Stomach (tissue), 8 donors: ENCODE measurements at regions not wholly inside any gene's neighbourhood (a gene's known extent, or its start where the extent isn't known, plus 50 kb on each side); places are given as distances from the start of the nearest gene placed in this dataset.
"Not testable (repeated sequence)": the region's sequence is repeated elsewhere in the genome, so short reads cannot be mapped to it uniquely, and the experiment has no call there.

Source experiments
- DNase-seq, 2 donors: peaks; one replicate each; pipeline versions ENCODE4 v3.0.0 to v3.0.0-alpha.2; 2013 to 2019
- H3K27ac ChIP-seq, 5 donors: fragments of 200-600 bp in 4 of 5; sonication (generic) in 4 of 5; one replicate each; pipeline ENCODE4 v1.5.1; 2013 to 2019; ENCODE audit warnings: mild to moderate bottlenecking in 1 of 5, moderate library complexity in 1 of 5
- H3K27me3 ChIP-seq, 3 donors: fragments of 200-600 bp; sonication (generic); one replicate each; pipeline ENCODE4 v1.5.1; 2017 to 2019; ENCODE audit warnings: mixed run types in 1 of 3
- H3K36me3 ChIP-seq, 4 donors: fragments of 200-600 bp; sonication (generic); 1 replicate in 3 of 4; 2 replicates in 1 of 4; pipeline ENCODE4 v1.5.1; 2016 to 2019
- H3K4me1 ChIP-seq, 4 donors: fragments of 200-600 bp; sonication (generic); one replicate each; pipeline ENCODE4 v1.5.1; 2016 to 2019
- H3K4me3 ChIP-seq, 4 donors: fragments of 200-600 bp; sonication (generic) in 3 of 4; one replicate each; pipeline ENCODE4 v1.5.1; 2016 to 2019; ENCODE audit warnings: mild to moderate bottlenecking in 1 of 4
- H3K9me3 ChIP-seq, 4 donors: fragments of 200-600 bp; sonication (generic); one replicate each; pipeline ENCODE4 v1.5.1; 2016 to 2019
- CTCF ChIP-seq, 7 experiments: fragments of 450-650 bp in 4 of 7; fragments of 200-600 bp in 3 of 7; sonication (generic) in 3 of 7; IDR thresholded peaks; one replicate each; pipeline ENCODE4 v1.5.1; 2016 to 2019; ENCODE audit warnings: antibody characterized with exemption in 7 of 7, control low read depth in 2 of 7, mild to moderate bottlenecking in 1 of 7
- EP300 ChIP-seq: sonication (generic); formaldehyde crosslinking; IDR thresholded peaks from one replicate; pipeline ENCODE4 v1.6.1; 2017; ENCODE audit warnings: antibody characterized with exemption
- POLR2A ChIP-seq, 4 donors: fragments of 450-650 bp; IDR thresholded peaks; one replicate each; pipeline ENCODE4 v1.6.1; 2016; ENCODE audit warnings: antibody characterized with exemption in 4 of 4, control low read depth in 2 of 4, mild to moderate bottlenecking in 1 of 4, moderate library complexity in 1 of 4
- POLR2AphosphoS5 ChIP-seq, 3 donors: sonication (generic); formaldehyde crosslinking; IDR thresholded peaks; one replicate each; pipeline ENCODE4 v1.6.1; 2016; ENCODE audit warnings: antibody characterized with exemption in 3 of 3
- WGBS, 5 donors: extraction: QIAGEN DNeasy Blood & Tissue Kit in 3 of 5; methylation state at CpG; one replicate each; pipeline versions ENCODE4 v1.1.5 to v1.1.7; 2013 to 2018; 5-methylcytosine and 5-hydroxymethylcytosine counted together
- intact Hi-C: fragments of 100-400 bp; cut with DNase I; formaldehyde crosslinking; loops from one replicate; pipeline ENCODE4 v1.15.1; 2023; ENCODE audit warnings: low total_unique reads
- donor health status: healthy with polysubstance abuse.
- donor health status: Bipolar disorder and iron deficiency.
- donor health status: healthy.

GRCh38 chr5:163914910-163915309, 409.5 kb downstream of the MAT2B start:
- H3K36me3 ChIP-seq = no peaks in the 10 kb centered on the region
- H3K4me1 ChIP-seq = no peaks in the 10 kb centered on the region
- TF ChIP-seq POLR2AphosphoS5 (IDR thresholded peaks at IDR 0.05) = no peak
- no peak for TF ChIP-seq CTCF (IDR thresholded peaks at IDR 0.05)
- TF ChIP-seq POLR2A (IDR thresholded peaks at IDR 0.05) = no peak
- TF ChIP-seq EP300 = no peak
- intact Hi-C loops = no loop called here
- H3K27ac ChIP-seq = peak overlapping the region in 2 of 5 donors; percentile 65 to 75
- peaks cover 0 to under 1% (median under 1%) of the 10 kb centered on the region in 4 donors for H3K9me3 ChIP-seq
- DNase-seq = peak in 1 of 2 donors; percentile 23
- no peak overlapping the region for H3K4me3 ChIP-seq
- H3K27me3 ChIP-seq = no peaks in the 10 kb centered on the region
- 37 to 64% (median 52%) methylated on average over 4 to 5 of the region's 5 CpGs for WGBS, 5 donors

- H3K27ac ChIP-seq = peak overlapping the region in 2 of 5 donors; percentile 65 to 75
- WGBS, 5 donors = 53 to 67% (median 54%) methylated on average over 8 to 9 of the region's 9 CpGs
- intact Hi-C loops = no loop called here
Measured at GRCh38 chr5:163915481-163915961, 410.1 kb downstream of the MAT2B start.

GRCh38 chr5:163916376-163916775, 411.0 kb downstream of the MAT2B start:
- intact Hi-C loops = no loop called here
- H3K36me3 ChIP-seq = no peaks in the 10 kb centered on the region

More at GRCh38 chr5:163915481-163915961, 410.1 kb downstream of the MAT2B start:
- no peaks in the 10 kb centered on the region for H3K4me1 ChIP-seq
- DNase-seq = peak in 1 of 2 donors; percentile 25
- H3K27me3 ChIP-seq = no peaks in the 10 kb centered on the region
- peaks cover 0 to 7% (median 3%) of the 10 kb centered on the region in 4 donors for H3K9me3 ChIP-seq
- H3K36me3 ChIP-seq = no peaks in the 10 kb centered on the region
- TF ChIP-seq CTCF (IDR thresholded peaks at IDR 0.05) (no peak), EP300 (no peak), POLR2A (IDR thresholded peaks at IDR 0.05) (no peak), POLR2AphosphoS5 (IDR thresholded peaks at IDR 0.05) (no peak)
- H3K4me3 ChIP-seq = no peak overlapping the region

GRCh38 chr5:163916861-163917260, 411.4 kb downstream of the MAT2B start:
- H3K27ac ChIP-seq = peak overlapping the region in 2 of 5 donors; percentile 65 to 75
- H3K36me3 ChIP-seq = no peaks in the 10 kb centered on the region
- H3K4me3 ChIP-seq = no peak overlapping the region
- TF ChIP-seq CTCF (IDR thresholded peaks at IDR 0.05) (no peak), POLR2AphosphoS5 (IDR thresholded peaks at IDR 0.05) (no peak)
- peaks cover 0 to 7% (median 3%) of the 10 kb centered on the region in 4 donors for H3K9me3 ChIP-seq
- H3K27me3 ChIP-seq = no peaks in the 10 kb centered on the region
- WGBS, 5 donors = 71 to 93% (median 82%) methylated on average over 1 of the region's 1 CpG
- H3K4me1 ChIP-seq = no peaks in the 10 kb centered on the region
- intact Hi-C loops = no loop called here
- DNase-seq = no peak

More at GRCh38 chr5:163916376-163916775, 411.0 kb downstream of the MAT2B start:
- WGBS, 5 donors = 75 to 80% (median 79%) methylated on average over 2 of the region's 2 CpGs
- Histone ChIP-seq H3K27me3 (no peaks in the 10 kb centered on the region), H3K9me3 (peaks cover 0 to 7% (median 3%) of the 10 kb centered on the region in 4 donors), H3K4me3 (no peak overlapping the region), H3K27ac (peak overlapping the region in 2 of 5 donors; percentile 65 to 75), H3K4me1 (no peaks in the 10 kb centered on the region)
- peak in 1 of 2 donors; percentile 44 for DNase-seq
- TF ChIP-seq POLR2AphosphoS5 (IDR thresholded peaks at IDR 0.05) (no peak), POLR2A (IDR thresholded peaks at IDR 0.05) (no peak)

- Histone ChIP-seq H3K4me3 (no peak overlapping the region), H3K36me3 (no peaks in the 10 kb centered on the region), H3K9me3 (peaks cover 0 to 7% (median 3%) of the 10 kb centered on the region in 4 donors), H3K27me3 (no peaks in the 10 kb centered on the region), H3K27ac (no peak overlapping the region), H3K4me1 (no peaks in the 10 kb centered on the region)
- no peak for DNase-seq
- TF ChIP-seq POLR2A (IDR thresholded peaks at IDR 0.05) = no peak
- no peak for TF ChIP-seq POLR2AphosphoS5 (IDR thresholded peaks at IDR 0.05)
- TF ChIP-seq CTCF (IDR thresholded peaks at IDR 0.05) = no peak
- WGBS, 5 donors = 0 to 40% (median 21%) methylated on average over 1 of the region's 1 CpG
- intact Hi-C loops = no loop called here
Measured at GRCh38 chr5:163917747-163918146, 412.3 kb downstream of the MAT2B start.

GRCh38 chr5:163934990-163935389, 429.6 kb downstream of the MAT2B start:
- DNase-seq, H3K4me3 ChIP-seq, H3K36me3 ChIP-seq, H3K4me1 ChIP-seq, H3K9me3 ChIP-seq, H3K27me3 ChIP-seq, H3K27ac ChIP-seq, intact Hi-C loops: not testable (repeated sequence)
- WGBS, 5 donors = 64 to 85% (median 70%) methylated on average over 1 of the region's 1 CpG
